ENCODE measurements at regions not wholly inside any gene's neighbourhood (a gene's known extent, or its start where the extent isn't known, plus 50 kb on each side); places are given as distances from the start of the nearest gene placed in this dataset.

GRCh38 chr2:234189230-234189629 is 138.7 kb downstream of the SPP2 start:
- TF ChIP-seq CTCF (conservative IDR thresholded peaks at IDR 0.05 in 1 of 2, IDR thresholded peaks at IDR 0.05 in 1 of 2; ENCODE audit: extremely low read depth in 1 of 2, insufficient read depth in 1 of 2, low read depth in 1 of 2, low read length in 2 of 2): no peak
- no peak for TF ChIP-seq EZH2 (IDR thresholded peaks at IDR 0.05; ENCODE audit: borderline replicate concordance, low read length)
